GM12892 (cell line): ENCODE measurements at regions not wholly inside any gene's neighbourhood (a gene's known extent, or its start where the extent isn't known, plus 50 kb on each side); places are given as distances from the start of the nearest gene placed in this dataset.

Source experiments
- POLR2A ChIP-seq: IDR thresholded peaks from 2 replicates; pipeline ENCODE4 v1.6.1; 2011; ENCODE audit warnings: low read depth, low read length, control low read depth
- POLR2AphosphoS5 ChIP-seq: IDR thresholded peaks from 2 replicates; pipeline ENCODE4 v1.6.1; 2011; ENCODE audit warnings: low read depth, low read length, control low read depth
- TAF1 ChIP-seq: IDR thresholded peaks from 2 replicates; pipeline ENCODE4 v1.6.1; 2011; ENCODE audit warnings: low read depth, mild to moderate bottlenecking, control low read depth, low read length, borderline replicate concordance

DNA sequence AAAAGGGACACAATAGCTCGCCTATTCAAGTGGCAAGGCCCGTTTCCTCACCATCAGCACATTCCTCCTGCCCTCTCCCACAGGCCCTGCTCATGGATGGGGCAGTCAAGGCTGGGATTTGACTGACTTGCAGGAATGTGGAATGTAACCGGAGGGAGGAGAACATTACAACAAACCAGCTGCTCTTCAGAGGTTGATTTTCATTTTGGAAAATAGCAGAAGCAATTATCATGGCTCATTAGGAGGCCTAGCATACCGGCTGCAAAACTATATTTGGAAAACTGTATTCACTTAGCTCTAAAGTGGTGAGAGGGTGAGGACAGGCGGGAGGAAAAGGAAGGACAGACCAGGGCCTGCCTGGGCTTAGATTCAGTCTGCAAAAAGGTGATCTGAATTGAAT lies 283.7 kb downstream of the CD83 start:
- TF ChIP-seq POLR2A (no peak), POLR2AphosphoS5 (no peak), TAF1 (no peak)
